PC-3 (cell line): ENCODE measurements at regions not wholly inside any gene's neighbourhood (a gene's known extent, or its start where the extent isn't known, plus 50 kb on each side); places are given as distances from the start of the nearest gene placed in this dataset.

Experiments
- EZH2 ChIP-seq: fragments of 300-600 bp; sonication (generic); IDR thresholded peaks from one replicate; pipeline ENCODE4 v1.6.1; 2017; ENCODE audit warnings: antibody characterized with exemption, mild to moderate bottlenecking, low read length; ENCODE audit not compliant: unreplicated experiment
- TF ChIP-seq, protein P1 (sequence below): fragments of 300-600 bp; sonication (generic); conservative IDR thresholded peaks from 2 replicates; pipeline ENCODE4 v1.5.1; 2017; ENCODE audit warnings: antibody characterized with exemption, low read depth, mild to moderate bottlenecking, low read length

DNA sequence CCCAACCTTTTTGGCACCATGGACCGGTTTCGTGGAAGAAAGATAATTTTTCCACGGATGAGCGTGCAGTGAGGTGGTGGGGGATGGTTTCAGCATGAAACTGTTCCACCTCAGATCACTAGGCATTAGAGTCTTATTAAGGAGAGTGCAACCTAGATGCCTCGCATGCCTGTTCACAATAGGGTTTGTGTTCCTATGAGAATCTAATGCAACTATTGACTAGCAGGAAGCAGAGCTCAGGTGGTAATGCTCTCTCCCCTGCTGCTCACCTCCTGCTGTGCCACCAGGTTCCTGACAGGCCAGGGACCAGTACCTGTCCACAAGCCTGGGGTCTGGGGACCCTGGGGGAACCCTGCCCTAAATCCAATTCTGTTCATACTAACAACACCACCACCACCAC lies 377.8 kb downstream of the OLFM3 start:
- no peak for TF ChIP-seq EZH2
- TF ChIP-seq, protein P1, sequence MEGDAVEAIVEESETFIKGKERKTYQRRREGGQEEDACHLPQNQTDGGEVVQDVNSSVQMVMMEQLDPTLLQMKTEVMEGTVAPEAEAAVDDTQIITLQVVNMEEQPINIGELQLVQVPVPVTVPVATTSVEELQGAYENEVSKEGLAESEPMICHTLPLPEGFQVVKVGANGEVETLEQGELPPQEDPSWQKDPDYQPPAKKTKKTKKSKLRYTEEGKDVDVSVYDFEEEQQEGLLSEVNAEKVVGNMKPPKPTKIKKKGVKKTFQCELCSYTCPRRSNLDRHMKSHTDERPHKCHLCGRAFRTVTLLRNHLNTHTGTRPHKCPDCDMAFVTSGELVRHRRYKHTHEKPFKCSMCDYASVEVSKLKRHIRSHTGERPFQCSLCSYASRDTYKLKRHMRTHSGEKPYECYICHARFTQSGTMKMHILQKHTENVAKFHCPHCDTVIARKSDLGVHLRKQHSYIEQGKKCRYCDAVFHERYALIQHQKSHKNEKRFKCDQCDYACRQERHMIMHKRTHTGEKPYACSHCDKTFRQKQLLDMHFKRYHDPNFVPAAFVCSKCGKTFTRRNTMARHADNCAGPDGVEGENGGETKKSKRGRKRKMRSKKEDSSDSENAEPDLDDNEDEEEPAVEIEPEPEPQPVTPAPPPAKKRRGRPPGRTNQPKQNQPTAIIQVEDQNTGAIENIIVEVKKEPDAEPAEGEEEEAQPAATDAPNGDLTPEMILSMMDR, result no peak
